ENCODE measurements at regions not wholly inside any gene's neighbourhood (a gene's known extent, or its start where the extent isn't known, plus 50 kb on each side); places are given as distances from the start of the nearest gene placed in this dataset.

GRCh38 chr7:17029150-17029549 is 147.4 kb upstream of the AGR3 start:
- H3K4me1 ChIP-seq, result peaks cover 4 to 25% (median 5%) of the 10 kb centered on the region in 4 donors
- no peak overlapping the region for H3K27ac ChIP-seq
- 81 to 88% methylated on average over 3 of the region's 3 CpGs for WGBS, 2 donors
- no peak for TF ChIP-seq POLR2A (IDR thresholded peaks at IDR 0.05)
- TF ChIP-seq POLR2AphosphoS5 (IDR thresholded peaks at IDR 0.05), result no peak
- no peak for TF ChIP-seq EP300 (IDR thresholded peaks at IDR 0.05)
- no peak for TF ChIP-seq CTCF (IDR thresholded peaks at IDR 0.05)
- H3K4me3 ChIP-seq, result no peak overlapping the region
- DNase-seq (no peak), ATAC-seq (ENCODE audit: low FRiP score in 2 of 2) (peak in 1 of 2 donors; percentile 62)
- no peaks in the 10 kb centered on the region for H3K27me3 ChIP-seq
- H3K9me3 ChIP-seq, result no peaks in the 10 kb centered on the region
- H3K36me3 ChIP-seq, result no peaks in the 10 kb centered on the region

- no peak overlapping the region for H3K4me3 ChIP-seq
- peaks cover 4 to 25% (median 5%) of the 10 kb centered on the region in 4 donors for H3K4me1 ChIP-seq
- H3K9me3 ChIP-seq, result no peaks in the 10 kb centered on the region
- DNase-seq (no peak), ATAC-seq (ENCODE audit: low FRiP score in 2 of 2) (peak in 1 of 2 donors; percentile 34)
- WGBS, 2 donors, result 42 to 46% methylated on average over 2 of the region's 2 CpGs
- no peak overlapping the region for H3K27ac ChIP-seq
- H3K36me3 ChIP-seq, result no peaks in the 10 kb centered on the region
- no peaks in the 10 kb centered on the region for H3K27me3 ChIP-seq
- TF ChIP-seq POLR2AphosphoS5 (IDR thresholded peaks at IDR 0.05), result no peak
- TF ChIP-seq POLR2A (IDR thresholded peaks at IDR 0.05), result no peak
- no peak for TF ChIP-seq CTCF (IDR thresholded peaks at IDR 0.05)
- TF ChIP-seq EP300 (IDR thresholded peaks at IDR 0.05), result no peak
Observed at GRCh38 chr7:17030559-17030958, 148.8 kb upstream of the AGR3 start.

- Histone ChIP-seq H3K27ac (no peak overlapping the region), H3K36me3 (no peaks in the 10 kb centered on the region), H3K9me3 (no peaks in the 10 kb centered on the region), H3K4me1 (peaks cover 4 to 24% (median 5%) of the 10 kb centered on the region in 4 donors), H3K27me3 (no peaks in the 10 kb centered on the region), H3K4me3 (no peak overlapping the region)
- DNase-seq (no peak), ATAC-seq (ENCODE audit: low FRiP score in 2 of 2) (no peak)
- TF ChIP-seq EP300 (IDR thresholded peaks at IDR 0.05), result no peak
- TF ChIP-seq POLR2A (IDR thresholded peaks at IDR 0.05), result no peak
- TF ChIP-seq POLR2AphosphoS5 (IDR thresholded peaks at IDR 0.05), result no peak
- no peak for TF ChIP-seq CTCF (IDR thresholded peaks at IDR 0.05)
- 86 to 96% methylated on average over 1 of the region's 1 CpG for WGBS, 2 donors
Observed at GRCh38 chr7:17031906-17032551, 150.2 kb upstream of the AGR3 start.

GRCh38 chr7:17033245-17033644 is 151.5 kb upstream of the AGR3 start:
- no peak for TF ChIP-seq POLR2AphosphoS5 (IDR thresholded peaks at IDR 0.05)
- no peak for TF ChIP-seq POLR2A (IDR thresholded peaks at IDR 0.05)
- TF ChIP-seq EP300 (IDR thresholded peaks at IDR 0.05), result no peak
- TF ChIP-seq CTCF (IDR thresholded peaks at IDR 0.05), result no peak
- Histone ChIP-seq H3K9me3 (no peaks in the 10 kb centered on the region), H3K4me1 (peaks cover 0 to 16% (median 4%) of the 10 kb centered on the region in 4 donors), H3K27me3 (no peaks in the 10 kb centered on the region), H3K36me3 (no peaks in the 10 kb centered on the region), H3K27ac (peak overlapping the region in 1 of 4 donors; percentile 53), H3K4me3 (no peak overlapping the region)
- ATAC-seq (ENCODE audit: low FRiP score in 2 of 2) (peak; percentile 14 to 81), DNase-seq (peak; percentile 72 to 85)
- WGBS, 2 donors, result 65 to 69% methylated on average over 4 of the region's 4 CpGs

- 87 to 92% methylated on average over 2 of the region's 2 CpGs for WGBS, 2 donors
- ATAC-seq (ENCODE audit: low FRiP score in 2 of 2) (no peak), DNase-seq (no peak)
- no peaks in the 10 kb centered on the region for H3K27me3 ChIP-seq
- H3K4me1 ChIP-seq, result peaks cover 22 to 33% (median 29%) of the 10 kb centered on the region in 4 donors
- H3K4me3 ChIP-seq, result no peak overlapping the region
- no peak overlapping the region for H3K27ac ChIP-seq
- TF ChIP-seq POLR2AphosphoS5 (IDR thresholded peaks at IDR 0.05), result no peak
- TF ChIP-seq POLR2A (IDR thresholded peaks at IDR 0.05), result no peak
- TF ChIP-seq CTCF (IDR thresholded peaks at IDR 0.05), result no peak
- no peak for TF ChIP-seq EP300 (IDR thresholded peaks at IDR 0.05)
- no peaks in the 10 kb centered on the region for H3K36me3 ChIP-seq
- H3K9me3 ChIP-seq, result no peaks in the 10 kb centered on the region
Observed at GRCh38 chr7:17036584-17036983, 154.8 kb upstream of the AGR3 start.
